Right hindlimb (tissue), 1 donor: ENCODE measurements at regions not wholly inside any gene's neighbourhood (a gene's known extent, or its start where the extent isn't known, plus 50 kb on each side); places are given as distances from the start of the nearest gene placed in this dataset.
"Not testable (repeated sequence)": the region's sequence is repeated elsewhere in the genome, so short reads cannot be mapped to it uniquely, and the experiment has no call there.

Source experiments
- DNase-seq: peaks from one replicate; pipeline ENCODE4 v3.0.0-alpha.2; 2018

DNA sequence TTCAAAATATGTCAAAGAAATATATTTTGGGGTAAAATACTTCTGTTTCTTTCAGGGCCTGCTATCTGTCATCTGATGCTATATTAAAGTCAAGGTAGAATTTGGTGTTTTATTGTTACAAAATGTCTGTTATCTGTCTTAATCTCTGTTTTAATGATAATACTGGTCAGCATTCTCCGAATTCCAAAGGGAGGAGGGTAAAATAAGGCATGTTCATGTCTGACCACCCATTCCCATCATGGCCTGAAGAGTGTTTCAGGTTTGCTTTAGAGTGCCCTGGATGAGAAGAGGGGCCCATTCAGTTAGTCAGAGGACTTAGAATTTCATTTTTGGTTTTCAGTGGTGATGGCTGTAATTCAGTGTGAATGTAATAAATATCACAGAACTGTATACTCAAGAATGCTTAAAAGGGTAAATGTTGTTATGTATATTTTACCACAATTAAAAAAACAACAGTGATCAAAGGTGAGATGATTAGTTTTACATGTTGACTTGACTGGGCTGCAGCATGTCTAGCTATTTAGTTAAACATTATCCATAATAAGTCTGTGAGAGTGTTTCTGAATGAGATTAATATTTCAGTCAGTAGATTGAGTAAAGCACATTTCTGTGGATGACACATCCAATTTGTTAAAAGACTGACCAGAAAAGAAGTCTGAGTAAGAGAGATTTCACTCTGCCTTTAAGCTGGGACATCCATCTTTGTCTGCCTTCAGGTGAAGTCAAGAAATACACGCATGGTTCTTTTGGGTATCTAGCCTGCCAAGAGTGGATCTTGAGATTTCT lies 467.9 kb upstream of the SYT4 start:
- DNase-seq = no peak

DNA sequence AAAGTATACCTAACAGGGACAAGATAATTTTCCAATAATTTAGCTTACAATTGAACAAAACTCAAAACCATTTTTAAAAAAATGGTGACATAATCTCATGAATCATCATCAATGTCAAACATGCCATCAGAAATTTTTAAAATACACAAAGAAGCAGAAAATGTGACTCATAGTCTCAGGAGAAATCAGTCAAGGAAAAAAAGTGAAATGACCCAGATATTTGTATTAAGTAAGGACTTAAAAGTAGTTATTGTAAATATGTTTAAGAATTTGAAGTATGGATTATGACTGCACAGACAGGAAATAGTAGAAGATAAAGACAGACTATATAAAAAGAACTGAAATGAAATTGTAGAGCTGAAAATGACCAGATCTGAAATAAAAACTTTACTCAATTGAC lies 473.9 kb upstream of the SYT4 start:
- DNase-seq = no peak

DNA sequence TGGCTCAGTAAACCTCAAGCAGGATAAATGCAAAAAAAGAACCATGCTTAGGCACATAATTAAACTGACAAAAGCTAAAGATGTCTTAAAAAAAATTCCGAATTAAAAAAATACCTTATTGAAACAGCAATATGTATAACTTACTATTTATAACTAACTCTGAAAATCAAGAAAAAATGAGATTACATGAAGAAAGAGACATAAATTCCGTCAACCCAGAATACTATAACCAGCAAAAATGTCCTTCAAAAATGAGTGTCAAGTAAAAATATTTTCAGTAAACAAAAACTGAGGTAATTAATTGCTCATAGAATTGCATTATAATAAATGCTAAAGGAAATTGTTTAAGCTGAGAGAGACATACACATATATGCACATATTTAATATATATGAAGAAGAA lies 474.5 kb upstream of the SYT4 start:
- DNase-seq = no peak

DNA sequence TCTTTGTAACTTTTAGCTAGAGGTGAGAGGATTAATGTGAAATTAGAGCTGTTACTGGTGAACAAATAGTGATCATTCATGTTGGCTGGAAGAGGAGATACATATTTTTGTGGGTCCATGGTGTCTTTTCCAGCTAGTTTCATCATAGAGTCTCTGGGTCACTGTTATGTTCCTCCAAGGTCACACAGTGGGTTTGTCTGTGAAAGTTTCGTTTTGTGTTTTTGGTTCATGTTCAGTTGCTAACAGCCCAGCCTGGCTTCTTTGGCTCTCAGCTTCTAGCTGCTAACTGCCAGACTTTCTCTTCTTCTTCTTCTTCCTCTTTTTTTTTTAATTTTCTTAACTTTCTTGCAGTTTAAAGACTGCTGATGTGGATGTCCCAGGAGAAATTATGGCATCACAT lies 480.0 kb upstream of the SYT4 start:
- no peak for DNase-seq

DNA sequence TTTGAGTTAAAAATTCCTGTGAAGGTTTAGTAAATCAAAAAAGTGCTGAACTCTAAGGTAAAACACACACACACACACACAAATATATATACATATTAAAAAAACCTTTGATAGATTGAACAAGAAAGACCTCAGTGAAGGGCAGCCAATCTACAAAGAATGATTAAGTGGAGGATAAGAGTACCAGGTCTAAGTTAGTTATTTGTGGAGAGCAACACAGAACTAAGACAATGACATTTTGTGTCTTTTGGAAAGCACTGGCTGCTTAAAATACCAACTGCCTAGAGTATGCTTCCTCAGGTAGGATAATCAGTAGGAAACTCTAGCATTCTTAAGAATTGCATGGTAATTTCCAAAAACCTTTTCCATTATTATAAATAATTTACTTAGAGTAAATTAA lies 481.4 kb upstream of the SYT4 start:
- DNase-seq = no peak

DNA sequence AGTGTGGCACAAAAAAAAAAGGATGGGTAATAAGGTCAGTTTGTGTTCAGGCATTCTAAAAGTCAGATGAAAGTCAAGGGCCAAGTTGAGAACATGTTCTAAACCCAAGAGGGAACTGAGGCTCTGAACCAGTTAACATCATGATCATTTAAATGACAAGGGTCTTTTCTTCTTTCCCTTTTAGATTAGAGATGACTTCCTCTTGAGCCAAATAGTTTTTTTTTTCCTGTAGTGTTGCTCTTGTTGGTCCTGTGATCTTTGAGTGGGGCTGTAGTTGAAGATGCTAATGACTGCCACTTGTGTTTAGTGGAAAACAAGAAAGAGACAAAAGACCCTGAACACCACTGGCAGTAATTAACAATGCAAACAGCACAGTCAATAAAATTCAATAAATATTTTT lies 482.7 kb upstream of the SYT4 start:
- DNase-seq = no peak

DNA sequence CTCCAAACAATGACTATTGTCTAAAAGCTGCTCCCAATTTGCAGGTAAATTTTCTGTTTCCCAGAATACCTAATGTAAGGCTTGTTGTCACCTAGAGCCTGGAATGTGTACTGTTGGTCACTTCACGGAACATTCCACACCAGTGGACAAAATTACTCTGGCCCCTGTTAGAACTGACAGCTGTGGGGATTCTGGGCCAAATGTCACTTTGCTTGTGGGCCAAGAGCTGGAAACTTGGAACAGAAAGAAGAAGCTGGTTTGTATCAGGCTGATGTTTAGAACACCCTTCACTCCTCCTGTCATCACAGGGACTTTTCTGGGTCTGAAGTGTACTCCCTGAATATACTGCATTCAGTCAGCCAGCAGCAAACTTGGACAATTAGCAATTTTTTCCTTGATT lies 495.6 kb upstream of the SYT4 start:
- DNase-seq = peak; percentile 57

DNA sequence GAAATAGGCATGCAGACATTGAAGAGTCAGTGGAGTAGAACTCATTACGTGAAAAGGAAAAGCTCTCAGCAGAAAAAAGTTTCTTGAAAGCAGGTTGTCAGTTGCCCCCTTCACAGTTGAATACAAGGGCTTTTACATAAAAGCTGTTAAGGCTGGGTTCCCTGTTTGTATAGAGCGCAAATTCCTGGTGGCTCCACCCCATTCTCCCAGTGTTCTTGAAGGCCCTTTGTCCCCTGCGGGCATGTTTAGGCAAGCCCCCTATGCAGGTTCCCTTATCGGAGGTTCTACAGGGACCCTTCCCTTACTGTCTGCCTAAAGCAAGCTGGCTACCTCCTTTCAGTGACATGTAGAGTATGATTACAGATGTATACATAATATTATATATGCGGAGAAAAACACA lies 497.2 kb upstream of the SYT4 start:
- DNase-seq = no peak

DNA sequence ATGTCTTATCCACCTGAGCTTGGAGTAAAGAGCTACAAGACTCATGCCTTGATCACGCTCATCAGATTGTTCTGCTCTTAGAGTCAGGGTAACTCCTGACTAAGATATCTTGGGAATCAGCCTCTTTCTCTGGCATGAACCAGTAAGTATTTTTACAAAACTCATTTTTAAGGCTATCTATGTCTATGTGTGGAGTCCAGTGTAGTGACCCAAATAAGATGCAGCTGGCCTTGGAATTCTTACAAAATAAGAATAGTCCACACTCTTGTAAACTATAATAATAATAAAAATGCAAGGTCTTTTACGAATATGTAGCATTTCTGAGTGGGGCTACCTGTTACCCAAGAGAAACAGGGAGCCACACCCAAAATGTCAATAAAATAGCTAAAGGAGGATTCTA lies 498.3 kb upstream of the SYT4 start:
- no peak for DNase-seq

DNA sequence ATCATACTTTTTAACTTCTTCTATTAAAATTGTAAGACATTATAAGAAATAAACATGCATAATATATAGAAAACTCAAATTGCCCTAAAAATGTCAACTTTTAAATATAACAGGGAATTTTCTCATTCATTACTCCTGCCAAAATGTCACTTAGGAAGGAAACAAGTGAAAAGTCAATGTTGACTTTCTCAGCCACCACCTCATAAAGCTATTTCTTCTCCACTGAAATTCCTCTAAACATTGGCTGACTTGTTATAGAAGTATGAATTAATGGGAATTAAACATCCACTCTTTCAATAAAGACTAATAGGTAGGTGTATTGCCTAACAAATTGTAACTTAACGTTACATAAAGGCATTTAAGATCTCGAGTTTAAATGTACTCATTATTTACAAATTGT lies 499.7 kb upstream of the SYT4 start:
- no peak for DNase-seq

DNA sequence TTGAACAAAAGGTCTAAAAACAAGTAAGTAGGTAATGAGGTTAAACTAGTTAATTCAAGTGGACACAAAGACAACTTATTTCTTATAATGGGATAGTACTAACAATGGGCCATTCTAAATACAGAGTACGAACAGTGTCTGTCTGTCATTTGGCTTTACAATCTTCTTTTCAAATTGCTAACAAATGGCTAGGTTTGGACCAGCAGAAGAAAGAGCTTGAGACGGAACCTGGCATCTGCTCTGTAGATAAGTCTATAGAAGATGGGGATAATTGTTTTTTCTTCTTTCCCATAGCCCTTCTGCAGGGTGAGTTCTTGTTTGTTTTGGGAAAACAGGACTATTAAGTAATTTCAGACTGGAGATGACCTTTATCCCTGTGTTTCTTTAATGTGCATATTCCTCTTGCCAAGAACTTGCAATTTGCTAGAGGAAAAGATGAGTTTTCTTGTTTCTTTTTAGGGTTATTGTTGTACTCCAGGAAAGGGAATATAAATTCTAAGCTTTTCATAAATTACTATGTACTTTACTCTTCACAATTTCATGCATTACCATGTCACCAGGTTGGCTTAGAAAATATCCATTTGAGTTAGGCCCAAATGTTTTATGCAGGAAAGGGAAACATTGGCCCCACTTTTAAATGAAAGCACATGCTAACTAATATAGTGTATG lies 500.5 kb upstream of the SYT4 start:
- DNase-seq = peak; percentile 28

DNA sequence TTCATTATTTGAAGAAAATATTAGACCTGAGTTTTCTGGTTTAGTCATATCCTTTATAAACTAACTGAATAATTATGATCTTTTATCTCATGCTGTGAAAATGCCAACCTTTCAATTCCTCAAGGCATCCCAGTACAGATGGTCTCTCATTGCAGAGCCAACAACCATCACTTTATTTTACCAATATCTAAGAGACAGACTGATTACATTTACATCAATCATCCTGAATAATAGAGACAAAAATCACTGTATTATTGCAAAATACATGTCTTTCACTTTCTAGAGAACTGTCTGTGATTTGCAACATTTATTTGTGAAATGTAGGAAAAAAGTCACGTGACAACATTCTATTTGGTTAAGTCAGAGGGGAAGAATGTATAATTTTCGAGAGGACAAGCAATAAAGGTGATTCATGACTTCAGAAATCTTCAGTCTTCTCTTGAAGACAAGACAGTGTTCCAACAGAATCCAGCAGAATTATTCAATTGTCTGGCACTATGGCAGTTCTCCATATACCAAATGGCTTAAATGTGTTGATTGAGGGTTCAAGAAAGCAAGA lies 503.6 kb upstream of the SYT4 start:
- DNase-seq = no peak

DNA sequence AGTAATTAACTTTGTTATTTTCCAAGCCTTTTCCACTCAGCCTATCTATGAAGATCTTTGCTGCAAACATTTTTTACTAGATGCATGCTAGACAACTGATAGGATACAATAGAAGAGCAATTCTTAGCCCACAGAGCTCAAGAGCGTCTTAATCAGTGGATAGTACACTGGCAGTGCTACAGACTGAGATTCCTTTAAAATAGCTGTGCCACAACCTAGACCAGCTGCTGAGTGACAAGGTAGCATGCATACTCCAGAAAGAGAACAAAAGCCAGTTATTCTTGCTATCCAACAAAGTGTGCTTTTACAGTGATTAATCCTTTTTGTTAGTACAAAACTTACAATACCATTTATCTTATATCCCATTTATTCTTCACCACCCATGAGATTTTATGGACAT lies 507.9 kb upstream of the SYT4 start:
- DNase-seq = no peak

DNA sequence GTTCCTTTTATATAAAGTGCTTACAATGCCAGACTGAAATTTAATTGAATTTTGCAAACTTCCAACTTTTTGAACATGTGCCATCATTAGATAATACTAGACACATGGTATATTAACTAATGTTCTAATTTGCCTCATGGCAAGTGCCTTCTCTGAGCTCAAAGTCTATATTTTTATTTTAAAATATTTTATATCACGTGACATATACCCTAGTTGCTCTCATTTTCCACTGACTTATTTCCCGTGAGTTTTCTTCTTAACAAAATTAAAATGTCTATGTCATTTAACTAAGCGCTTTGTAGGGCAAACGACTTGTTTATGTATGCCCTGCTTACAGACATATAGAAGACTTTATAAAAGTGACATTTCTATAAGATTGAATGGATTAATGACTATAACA lies 509.6 kb upstream of the SYT4 start:
- DNase-seq = no peak

DNA sequence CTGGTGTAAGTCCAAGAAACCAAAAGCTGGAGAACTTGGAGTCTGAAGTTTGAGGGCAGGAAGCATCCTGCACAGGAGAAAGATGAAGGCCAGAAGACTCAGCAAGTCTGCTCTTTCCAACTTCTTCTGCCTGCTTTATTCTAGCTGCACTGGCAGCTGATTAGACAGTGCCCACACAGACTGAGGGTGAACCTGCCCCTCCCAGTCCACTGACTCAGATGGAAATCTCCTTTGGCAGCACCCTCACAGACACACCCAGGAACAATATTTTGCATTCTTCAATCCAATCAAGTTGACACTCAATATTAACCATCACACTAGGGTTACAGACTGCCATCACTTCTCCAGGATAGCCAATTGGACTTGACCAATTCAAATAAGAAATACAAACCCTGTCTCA lies 510.4 kb upstream of the SYT4 start:
- DNase-seq = not testable (repeated sequence)

DNA sequence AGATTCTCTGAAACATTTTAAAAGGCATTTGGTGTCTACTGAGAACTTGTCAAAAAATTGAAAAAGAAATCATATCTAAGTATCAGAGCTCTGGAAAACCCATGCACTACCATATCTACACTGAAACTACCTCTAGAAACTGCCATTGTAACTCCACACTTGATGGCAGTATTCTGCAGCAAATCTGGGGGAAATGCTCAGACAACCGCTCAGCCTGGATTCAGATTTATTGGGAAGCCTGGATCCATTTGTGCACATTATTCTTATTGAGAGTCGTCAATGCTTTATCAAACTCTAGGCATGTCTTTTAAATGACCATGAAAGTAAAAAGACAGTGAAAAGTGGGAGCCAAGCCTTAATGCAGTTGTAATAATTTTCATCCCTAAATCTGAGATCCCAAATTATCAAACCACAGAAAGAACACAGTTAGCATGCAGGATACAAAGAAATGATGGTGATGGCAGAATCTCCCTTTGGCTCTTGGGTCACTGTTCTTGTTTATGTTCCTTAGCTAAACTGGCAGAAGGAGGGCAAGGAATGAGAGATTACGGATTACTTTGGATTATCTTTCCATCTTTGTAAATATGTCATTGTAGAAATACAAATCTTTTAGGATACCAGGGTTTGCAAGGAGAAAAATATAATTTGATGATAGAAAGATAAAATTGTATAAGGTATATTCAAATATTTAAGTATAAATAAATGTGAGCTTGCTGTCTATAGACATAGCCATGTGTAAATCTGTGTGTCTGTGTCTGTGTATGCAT lies 512.1 kb upstream of the SYT4 start:
- DNase-seq = peak; percentile 39

DNA sequence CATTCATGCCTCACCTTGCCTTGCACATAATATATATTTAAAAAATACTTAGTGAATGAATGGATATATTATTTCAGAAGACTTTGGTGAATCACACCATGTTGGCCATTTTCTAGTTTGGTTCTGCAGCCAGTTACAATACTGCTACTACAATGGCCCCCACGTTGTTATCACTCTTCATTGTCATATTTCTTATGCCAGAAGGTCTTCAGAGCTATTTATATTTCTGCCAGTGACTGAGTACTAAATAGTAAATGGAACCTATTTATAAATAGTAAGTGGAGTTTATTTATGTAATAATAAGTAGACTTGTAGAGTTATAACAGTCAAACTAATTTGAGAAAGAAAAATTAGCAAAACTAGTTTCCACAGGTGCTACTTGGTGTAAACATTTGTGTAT lies 516.6 kb upstream of the SYT4 start:
- no peak for DNase-seq

DNA sequence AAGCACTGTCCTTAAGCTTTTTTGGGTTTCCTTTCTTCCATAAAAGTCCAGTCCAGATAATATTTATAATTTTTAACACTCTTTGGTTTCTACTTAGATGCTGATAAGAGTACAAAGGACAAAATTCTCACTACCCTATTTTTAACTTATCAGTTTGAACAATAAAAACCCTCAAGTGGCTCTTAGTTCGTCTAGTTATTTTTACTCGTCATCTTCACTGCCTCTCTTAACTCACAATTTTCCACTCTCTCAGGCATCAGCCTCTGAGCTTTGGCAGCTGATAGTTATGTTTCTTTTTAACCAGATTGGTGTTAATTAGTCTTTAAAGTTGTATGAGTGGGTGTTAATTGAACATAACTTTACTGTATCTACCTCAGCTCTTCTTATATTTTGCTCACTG lies 517.1 kb upstream of the SYT4 start:
- no peak for DNase-seq

DNA sequence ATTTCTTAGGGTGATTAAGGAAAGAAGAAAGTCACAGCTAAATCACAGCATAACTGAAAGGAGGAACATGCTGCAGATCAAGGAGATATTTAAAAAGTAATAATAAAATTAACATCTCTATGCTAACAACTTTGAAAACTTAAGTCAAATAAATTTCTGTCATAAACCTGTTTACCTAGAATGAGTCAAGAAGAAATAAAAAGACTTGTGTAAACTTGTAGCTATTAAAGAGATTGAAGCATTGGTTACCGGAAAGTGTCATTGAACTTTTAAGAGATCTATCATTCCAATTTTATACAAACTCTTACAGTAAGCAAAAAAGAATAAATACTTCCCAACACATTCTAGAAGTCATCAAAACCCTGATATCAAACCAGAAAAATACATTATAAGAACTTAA lies 520.1 kb upstream of the SYT4 start:
- DNase-seq = no peak

DNA sequence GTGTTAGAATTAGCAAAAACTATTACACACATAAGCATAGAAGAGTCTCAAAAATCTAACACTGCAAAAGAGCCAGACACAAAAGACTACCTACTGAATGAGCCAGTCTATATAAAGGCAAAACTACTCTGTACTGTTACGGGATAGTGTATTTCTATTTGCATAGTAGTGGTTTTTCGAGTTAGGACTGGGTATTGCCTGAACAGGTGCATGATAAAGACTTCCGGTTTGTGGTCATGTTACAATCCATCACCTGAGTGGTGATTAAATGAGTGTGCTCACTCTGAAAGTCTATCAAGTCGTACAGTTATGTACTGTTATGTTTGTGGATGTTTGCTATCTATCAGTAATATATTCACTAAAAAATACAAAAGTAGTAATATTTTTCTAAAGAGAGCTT lies 523.3 kb upstream of the SYT4 start:
- DNase-seq = no peak

DNA sequence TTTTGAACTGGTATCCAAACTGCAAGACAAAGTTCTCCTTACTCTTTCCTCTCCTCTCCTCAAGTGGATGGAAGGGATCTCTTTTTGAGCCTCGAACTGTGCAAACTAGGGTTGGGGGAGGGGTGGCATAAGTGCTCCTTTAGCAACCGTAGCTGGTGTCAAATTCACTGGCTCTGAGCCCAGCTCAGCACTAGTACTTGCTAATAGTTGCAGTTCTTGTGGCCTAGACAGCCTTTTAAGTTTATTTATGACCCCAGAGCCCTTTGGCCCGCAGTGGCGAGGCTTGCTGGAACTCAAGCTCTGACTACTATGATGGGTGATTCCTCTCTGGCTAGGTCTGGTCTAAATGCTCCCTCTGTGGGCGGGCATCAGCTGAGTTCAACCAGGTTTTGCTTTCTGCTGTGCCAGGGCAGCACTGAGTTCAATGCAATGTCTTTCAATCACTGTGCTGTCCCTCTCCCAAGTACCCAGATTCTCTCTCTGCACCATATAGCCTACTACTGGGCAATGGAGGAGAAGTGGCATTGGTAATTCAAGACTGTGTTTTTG lies 528.4 kb upstream of the SYT4 start:
- no peak for DNase-seq

DNA sequence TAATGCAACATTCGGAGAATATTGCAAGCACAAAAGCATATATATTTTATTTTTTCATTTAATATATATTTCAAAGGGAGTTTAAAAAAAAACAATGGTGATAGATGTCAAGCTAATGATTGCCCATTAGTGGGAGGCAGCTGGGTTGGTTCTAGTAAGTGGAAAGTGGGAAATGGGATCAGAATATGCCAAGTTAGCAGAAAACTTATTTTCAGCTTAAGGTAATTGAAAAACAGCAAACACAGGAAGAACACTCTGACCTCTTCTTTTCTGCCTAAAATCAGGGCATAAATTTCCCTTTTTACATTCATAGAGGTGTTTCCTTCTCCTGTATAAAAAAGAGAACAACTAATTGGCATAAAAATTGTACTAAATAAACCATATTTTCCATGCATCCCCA lies 535.3 kb upstream of the SYT4 start:
- DNase-seq = no peak

DNA sequence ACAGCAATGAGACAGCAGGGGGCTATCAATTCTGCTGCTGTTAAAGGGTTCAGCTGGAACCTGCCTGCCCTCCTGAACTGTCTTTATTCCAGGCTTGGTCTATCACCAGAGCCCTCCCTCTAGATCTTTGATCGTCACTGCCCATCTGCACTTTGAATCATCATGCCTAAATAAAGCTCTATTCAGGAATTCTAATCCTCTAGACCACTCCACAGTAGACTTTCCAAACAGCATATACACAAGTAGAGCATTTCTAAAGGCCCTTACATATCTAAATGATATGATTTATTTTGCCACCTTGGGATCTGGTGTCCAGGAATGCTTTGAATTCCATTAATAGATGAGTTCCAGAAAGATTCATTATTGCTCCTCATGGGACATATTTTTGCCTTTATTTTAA lies 542.1 kb upstream of the SYT4 start:
- DNase-seq = no peak

DNA sequence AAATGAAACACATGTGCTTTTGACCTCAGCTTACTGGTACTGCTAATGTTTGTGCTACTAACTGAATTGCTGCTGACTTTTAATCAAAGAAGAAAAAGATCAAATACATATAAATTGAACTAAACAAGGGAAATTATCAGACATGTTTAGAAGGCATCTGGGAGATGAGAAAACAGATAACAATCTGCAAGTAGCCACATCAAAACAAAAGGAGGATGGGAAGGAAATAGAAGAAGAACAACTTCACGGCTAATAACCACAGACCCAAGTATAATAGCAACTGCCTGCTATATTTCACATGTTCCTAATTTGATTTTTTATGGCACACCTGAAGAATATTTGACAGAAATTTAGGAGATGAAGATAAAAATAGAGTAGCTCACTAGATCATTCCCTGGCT lies 542.6 kb upstream of the SYT4 start:
- DNase-seq = no peak
